ENCODE measurements at regions not wholly inside any gene's neighbourhood (a gene's known extent, or its start where the extent isn't known, plus 50 kb on each side); places are given as distances from the start of the nearest gene placed in this dataset.

- TF ChIP-seq CTCF (IDR thresholded peaks at IDR 0.05; ENCODE audit: control insufficient read depth, extremely low read depth, insufficient read depth), result no peak
These were observed 465.2 kb downstream of the MAFB start for GRCh38 chr20:40223810-40224209.

DNA sequence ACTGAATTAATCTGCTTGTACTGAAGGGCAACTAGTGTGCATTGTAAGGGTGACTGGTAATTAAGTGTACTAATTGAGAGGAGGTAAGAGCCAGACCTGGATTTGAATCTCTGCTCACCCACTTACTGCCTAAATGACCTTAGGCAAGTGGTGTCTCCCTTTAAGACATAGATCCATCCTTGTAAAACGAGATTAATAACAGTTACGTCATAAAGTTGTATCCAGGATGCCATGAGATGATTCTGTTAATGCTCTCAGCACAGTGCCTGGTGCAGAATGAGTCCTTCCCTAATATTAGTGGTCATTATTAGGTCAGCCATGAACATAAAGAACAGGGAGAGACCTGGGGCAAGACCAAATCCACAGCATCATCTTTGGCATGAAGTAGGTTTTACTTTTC, 470.1 kb downstream of the MAFB start:
- H3K4me3 ChIP-seq (ENCODE audit: low read depth, low read length), result no peak overlapping the region
- no peak for TF ChIP-seq CTCF (IDR thresholded peaks at IDR 0.05; ENCODE audit: control insufficient read depth, extremely low read depth, insufficient read depth)
- DNase-seq (ENCODE audit: low read depth), result no peak

More at GRCh38 chr20:40223810-40224209, 465.2 kb downstream of the MAFB start:
- H3K4me3 ChIP-seq (ENCODE audit: low read depth, low read length), result no peak overlapping the region
- no peak for DNase-seq (ENCODE audit: low read depth)

GRCh38 chr20:40218316-40218969, 470.6 kb downstream of the MAFB start:
- no peak for DNase-seq (ENCODE audit: low read depth)
- no peak for TF ChIP-seq CTCF (IDR thresholded peaks at IDR 0.05; ENCODE audit: control insufficient read depth, extremely low read depth, insufficient read depth)
- H3K4me3 ChIP-seq (ENCODE audit: low read depth, low read length), result no peak overlapping the region

GRCh38 chr20:40207655-40208054, 481.4 kb downstream of the MAFB start:
- TF ChIP-seq CTCF (IDR thresholded peaks at IDR 0.05; ENCODE audit: control insufficient read depth, extremely low read depth, insufficient read depth), result no peak
- no peak for DNase-seq (ENCODE audit: low read depth)
- no peak overlapping the region for H3K4me3 ChIP-seq (ENCODE audit: low read depth, low read length)

GRCh38 chr20:40205971-40206370, 483.1 kb downstream of the MAFB start:
- H3K4me3 ChIP-seq (ENCODE audit: low read depth, low read length), result no peak overlapping the region
- TF ChIP-seq CTCF (IDR thresholded peaks at IDR 0.05; ENCODE audit: control insufficient read depth, extremely low read depth, insufficient read depth), result no peak
- DNase-seq (ENCODE audit: low read depth), result no peak

- H3K4me3 ChIP-seq (ENCODE audit: low read depth, low read length), result no peak overlapping the region
- no peak for DNase-seq (ENCODE audit: low read depth)
- no peak for TF ChIP-seq CTCF (IDR thresholded peaks at IDR 0.05; ENCODE audit: control insufficient read depth, extremely low read depth, insufficient read depth)
These were observed 486.0 kb downstream of the MAFB start for GRCh38 chr20:40203032-40203431.

DNA sequence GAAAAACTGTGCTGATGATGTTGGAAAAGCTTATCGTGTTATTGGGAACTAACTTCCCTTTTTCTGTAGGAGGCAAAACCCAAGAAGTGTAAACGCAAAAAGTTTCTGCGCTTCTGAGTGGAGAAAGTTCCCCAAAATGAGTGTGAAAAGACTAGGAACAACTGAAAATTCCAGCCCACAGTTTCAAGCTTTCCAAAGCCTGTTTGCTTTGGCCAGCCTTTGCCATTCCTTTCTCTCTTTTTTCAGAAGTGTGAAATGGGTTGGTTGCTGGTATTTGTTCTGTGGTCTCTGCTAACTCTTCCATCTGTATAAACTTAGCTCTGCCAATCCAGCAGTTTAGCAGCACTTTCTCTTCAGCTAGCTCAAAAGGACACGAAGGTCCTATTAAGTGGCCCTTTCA, 491.3 kb downstream of the MAFB start:
- peak; percentile 19 for DNase-seq (ENCODE audit: low read depth)
- no peak overlapping the region for H3K4me3 ChIP-seq (ENCODE audit: low read depth, low read length)
- TF ChIP-seq CTCF (IDR thresholded peaks at IDR 0.05; ENCODE audit: control insufficient read depth, extremely low read depth, insufficient read depth), result no peak
